GM21619 (cell line): ENCODE measurements at regions not wholly inside any gene's neighbourhood (a gene's known extent, or its start where the extent isn't known, plus 50 kb on each side); places are given as distances from the start of the nearest gene placed in this dataset.
"Not testable (repeated sequence)": the region's sequence is repeated elsewhere in the genome, so short reads cannot be mapped to it uniquely, and the experiment has no call there.

ENCODE experiments used
- ATAC-seq: cut with Tn5 transposase; IDR thresholded peaks from one replicate; pipeline ENCODE4 v1.9.1; 2021; ENCODE audit not compliant: unreplicated experiment

DNA sequence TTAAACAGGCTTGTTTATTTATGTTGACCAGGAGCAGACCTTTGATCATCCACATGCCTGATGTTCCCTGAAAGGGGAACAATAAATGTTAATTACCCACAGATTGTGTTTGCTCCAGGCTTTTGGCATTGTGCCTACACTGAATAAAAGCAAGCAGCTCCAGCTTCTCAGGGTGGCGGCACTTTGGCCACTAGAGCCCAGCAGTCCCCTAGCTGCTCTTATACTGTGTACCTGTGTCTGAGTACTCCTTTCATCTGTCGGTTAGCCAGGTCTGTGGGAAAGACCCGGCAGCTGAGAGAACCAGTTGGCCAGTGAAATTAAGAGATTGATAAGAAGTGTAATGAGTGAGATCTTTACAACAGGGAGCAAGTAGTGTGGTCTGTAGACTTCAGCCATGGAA is 254.8 kb upstream of the FTMT start:
- ATAC-seq, result no peak

DNA sequence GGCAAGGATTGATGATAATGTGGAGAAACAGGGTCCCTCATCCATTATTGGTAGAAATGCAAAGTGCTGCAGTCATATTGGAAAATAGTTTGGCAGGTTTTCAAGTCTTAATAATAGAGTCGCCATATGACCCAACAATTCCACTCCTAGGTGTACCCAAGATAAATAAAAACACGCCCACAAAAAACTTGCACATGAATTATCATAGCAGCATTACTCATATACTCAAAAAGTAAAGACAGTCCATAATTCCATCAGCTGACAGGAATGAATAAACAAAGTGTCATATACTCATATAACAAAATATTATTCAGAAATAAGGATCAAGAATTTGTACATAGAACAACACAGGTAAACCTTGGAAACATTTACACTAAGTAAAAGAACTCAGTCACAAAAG is 242.9 kb upstream of the FTMT start:
- ATAC-seq, result no peak

DNA sequence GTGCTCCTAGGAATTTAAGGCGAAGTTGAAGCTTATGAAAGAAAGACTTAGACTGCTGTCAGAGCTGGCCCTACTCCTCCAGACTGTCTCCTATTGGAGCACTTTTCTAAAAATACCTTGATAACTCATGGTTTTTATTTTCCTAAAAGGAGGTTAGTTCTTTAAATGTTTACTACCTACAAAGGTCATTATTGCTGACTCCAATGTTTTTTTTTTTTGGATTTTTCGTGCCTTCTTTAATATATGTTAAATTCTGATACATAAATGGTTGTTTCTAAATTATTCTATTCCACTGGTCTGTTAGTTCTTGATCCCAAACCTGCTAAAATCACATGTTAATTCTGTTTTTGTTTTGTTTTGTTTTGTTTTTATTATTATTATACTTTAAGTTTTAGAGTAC is 227.6 kb upstream of the FTMT start:
- ATAC-seq, result no peak

DNA sequence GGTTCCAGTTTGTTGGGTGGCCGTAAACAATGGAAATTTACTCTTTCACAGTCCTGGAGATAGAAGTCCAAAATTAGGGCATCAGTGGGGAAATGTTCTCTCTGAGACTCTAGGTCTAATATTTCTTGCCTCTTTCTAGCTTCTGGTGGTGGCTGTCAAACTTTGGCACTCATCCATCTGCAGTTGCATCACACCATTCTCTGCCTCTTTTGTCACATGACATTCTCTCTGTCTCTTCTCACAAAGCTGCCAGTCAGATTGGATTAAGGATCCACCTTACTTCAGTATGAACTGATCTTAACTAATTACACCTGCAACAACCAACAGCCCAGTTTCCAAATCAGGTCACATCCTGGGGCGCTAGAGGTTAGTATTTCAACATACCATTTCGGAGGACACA is 222.9 kb upstream of the FTMT start:
- no peak for ATAC-seq

DNA sequence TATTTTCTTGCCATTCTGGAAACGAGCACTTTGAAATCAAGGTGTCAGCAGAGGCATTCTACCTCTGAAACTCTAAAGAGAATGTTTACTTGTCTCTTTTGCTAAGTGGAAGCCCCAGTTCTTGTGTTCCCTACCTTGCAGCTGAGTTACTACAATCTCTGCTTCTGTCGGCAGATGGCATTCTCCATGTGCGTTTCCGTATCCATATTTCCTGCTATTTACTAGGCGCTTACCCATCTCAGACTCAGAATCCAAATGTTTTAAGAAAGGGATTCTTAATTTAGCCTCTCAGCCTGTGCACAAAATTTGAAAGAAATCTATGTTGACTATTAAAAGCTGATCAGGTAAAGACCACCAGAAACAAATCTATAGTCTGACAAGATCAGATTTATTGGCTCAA is 221.3 kb upstream of the FTMT start:
- no peak for ATAC-seq

DNA sequence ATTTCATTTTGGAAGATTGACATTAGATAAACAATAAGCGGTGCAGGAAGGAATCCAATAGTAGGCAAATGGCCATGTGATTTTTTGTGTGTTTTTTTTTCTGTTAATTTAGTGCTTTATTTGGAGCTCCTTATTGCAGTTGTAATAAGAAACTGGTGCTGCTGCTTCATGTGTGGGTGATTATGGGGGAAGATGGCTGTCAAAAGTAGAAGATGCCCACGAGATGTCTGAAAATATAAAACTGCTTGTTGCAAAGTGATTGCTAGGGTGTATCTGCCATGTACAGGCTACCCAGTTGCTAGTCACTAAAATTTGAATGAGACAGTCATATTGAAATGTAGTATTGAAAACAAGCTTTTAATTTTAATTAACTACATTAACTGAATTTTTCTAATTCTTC is 216.7 kb upstream of the FTMT start:
- no peak for ATAC-seq

DNA sequence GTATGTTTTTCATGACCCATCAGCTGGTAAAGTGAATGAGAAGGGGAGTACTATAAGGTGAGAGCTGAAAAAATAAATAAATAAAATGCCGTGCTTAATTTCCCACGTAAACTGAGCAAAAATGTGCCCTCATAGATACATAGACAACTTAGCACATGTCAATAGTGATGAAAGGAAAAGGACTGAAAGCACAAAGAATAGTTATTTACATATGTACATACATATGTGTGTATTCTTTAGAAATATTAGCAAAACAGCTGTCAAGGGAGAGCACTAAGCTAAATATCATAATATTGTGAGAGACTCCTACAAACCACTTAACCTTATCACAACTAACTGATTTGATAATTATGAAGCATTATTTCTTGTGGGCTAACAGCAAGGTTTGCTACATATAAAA is 213.6 kb upstream of the FTMT start:
- ATAC-seq, result no peak

DNA sequence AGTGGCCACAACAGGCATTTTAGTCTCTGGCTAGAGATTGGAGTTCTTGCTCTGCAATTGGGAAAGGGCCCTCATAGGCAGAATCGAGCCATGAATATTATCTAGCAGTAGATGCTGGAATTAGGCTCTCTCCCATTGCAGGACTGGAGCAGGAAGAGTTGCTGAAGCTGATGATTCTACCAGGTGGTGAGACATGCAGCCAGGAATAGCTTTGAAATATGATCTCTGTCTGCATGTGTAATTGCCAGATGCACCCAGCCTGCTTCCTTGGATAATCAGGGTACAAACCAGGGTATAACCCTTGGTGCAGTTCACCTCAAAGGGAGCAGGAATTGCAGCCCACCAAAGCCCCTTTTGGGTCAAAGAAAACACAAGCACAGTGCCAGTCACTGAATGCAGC is 211.4 kb upstream of the FTMT start:
- ATAC-seq, result no peak

DNA sequence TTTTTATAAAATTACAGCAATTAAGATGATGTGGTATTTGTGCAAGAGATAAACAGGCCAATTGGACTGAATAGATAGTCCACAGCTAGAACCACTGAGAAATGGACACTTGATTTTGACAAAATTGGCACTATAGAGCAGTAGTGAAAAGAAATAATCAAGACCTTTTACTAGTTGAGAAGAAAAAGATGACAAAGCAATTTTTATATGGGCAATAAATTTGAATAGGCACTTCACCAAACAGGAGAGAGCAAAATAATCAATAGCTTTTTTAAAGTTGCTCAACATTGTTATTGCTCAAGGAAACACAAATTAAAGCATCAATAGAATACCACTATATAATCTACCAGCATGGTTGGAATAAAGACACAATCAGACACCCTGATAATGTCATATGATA is 193.5 kb upstream of the FTMT start:
- ATAC-seq, result no peak

DNA sequence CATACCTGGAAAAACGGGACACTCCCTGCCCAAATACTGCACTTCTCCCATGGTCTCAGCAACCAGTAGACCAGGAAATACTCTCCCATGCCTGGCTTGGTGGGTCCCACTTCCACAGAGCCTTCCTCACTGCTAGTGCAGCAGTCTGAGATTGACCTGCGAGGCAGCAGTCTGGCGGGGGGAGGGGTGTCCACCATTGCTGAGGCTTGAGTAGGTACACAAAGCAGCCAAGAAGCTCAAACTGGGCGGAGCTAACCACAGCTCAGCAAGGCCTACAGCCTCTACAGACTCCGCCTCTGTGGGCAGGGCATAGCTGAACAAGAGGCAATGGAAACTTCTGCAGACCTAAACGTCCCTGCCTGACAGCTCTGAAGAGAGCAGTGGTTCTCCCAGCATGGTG is 191.5 kb upstream of the FTMT start:
- no peak for ATAC-seq

DNA sequence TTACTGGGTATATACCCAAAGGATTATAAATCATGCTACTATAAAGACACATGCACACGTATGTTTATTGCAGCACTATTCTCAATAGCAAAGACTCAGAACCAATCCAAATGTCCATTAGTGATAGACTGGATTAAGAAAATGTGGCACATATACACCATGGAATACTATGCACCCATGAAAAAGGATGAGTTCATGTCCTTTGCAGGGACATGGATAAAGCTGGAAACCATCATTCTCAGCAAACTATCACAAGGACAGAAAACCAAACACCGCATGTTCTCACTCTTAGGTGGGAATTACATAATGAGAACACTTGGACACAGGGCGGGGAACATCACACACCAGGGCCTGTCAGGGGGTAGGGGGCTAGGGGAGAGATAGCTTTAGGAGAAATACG is 186.1 kb upstream of the FTMT start:
- ATAC-seq, result not testable (repeated sequence)

DNA sequence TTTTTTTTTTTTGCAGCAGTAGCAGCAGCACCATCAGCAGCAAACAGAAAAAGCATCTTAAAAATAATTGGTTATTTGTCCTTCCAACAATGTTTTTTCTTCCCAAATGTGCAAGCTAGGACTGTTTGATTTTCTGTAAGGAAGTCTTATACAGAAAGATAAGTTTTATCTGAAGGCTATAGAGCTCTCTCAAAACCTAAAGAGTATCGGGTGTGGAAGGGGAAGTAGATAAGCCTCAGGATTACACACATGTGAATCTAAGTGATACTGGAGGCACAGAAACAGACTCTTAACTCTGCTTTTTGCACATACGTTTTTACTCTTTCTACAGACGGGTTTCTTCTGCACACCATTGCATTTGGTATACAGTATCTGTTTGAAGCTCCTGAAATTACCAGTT is 184.4 kb upstream of the FTMT start:
- ATAC-seq, result no peak

DNA sequence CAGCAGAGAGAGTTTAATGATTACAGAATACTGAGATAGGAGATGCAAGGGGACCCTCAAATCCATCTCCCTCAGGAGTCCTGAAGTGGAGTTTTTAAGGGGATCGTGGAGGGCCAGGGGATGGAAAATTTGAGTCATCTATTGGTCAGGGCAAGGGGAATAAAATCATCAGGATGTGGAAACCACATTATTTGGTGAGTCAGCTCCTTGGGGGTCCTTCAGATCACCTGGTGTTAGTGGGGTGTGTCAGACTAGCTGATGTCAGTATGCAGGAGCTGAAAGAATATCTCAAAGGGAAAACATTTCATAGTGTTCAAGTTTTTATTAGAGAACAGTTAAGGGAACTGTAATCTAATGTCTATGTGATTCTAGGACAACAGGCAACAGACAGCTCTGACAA is 183.0 kb upstream of the FTMT start:
- no peak for ATAC-seq

DNA sequence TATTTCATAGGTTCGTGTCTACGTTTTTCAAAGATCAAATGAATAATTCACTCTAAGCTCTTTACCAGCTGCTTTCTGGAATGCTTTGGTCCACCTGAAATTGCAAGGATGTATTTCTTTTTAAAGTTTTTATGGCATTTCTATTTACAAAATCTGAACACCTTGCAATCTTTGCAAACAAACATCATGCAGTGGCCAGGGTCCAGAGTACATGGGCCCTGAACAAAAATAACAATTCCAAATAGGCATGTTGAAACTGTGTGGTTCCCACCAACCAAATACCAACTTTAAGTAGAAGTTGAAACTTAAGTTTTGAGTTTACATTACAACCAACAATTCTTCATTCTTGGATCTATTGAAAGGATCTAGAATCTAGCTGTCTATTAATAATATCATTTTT is 180.1 kb upstream of the FTMT start:
- ATAC-seq, result no peak

DNA sequence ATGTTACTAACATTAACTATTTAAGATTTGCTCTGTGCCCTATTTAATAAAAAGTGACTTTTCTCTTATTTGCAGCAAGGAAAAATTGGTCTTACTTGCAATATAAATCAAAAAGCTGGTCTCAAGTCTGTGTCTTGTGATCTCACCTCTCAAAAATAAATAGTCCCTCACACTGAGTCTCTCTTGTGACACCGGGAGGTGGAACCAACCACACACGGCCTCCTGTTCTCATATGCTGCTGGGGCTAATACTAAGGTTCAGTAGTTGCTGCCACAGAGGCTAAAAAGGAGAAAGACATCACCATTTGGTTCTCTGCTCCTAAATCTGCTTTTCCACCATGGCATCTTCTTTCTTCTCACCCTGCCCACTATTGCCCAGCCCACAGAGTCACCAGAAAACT is 175.8 kb upstream of the FTMT start:
- no peak for ATAC-seq

DNA sequence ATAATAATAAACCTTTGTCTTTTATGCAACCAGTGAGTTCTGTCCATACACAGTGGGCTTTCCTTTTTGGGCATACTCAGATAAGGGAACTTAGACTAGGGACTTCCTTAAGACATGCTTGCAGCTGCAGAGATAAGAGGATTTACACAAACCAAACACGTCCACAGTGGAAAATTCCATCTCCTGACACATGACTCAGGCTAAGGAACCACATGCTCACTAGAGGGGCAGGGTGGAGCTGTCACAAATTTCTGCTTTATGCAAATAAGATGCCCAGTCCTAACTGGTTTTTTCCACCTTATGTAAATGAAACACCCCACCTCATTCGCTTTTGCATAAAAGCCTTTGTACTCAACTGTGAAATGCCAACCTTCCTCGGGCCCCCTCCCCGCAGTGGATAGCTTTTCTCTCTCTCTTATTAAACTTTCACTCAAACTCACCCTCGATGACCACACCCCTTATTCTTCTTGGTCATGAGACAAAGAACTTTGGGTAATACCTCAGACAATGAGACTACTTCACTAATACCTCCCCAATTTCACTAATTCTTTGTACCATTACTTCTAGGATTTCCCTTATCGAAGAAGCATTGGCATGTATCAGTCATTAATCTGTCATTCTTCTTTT is 170.3 kb upstream of the FTMT start:
- ATAC-seq, result no peak

DNA sequence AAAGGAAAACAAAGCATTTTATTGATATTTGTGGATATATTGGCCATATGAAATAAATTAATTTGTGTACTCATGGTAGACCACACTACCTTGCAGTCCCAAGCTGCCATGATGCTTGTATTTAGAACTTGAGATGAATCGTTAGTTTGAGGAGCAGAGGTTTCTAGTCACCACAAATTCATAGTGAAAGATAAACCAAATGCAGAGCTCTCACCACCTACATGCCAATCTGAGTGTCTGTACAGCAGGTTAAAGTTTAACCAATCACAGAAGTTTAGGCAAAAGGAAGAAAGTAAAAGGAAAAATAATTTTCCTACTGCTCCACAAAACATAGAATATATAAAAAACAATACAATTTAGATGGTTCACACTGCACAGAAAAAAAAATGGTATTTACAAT is 163.6 kb upstream of the FTMT start:
- no peak for ATAC-seq

DNA sequence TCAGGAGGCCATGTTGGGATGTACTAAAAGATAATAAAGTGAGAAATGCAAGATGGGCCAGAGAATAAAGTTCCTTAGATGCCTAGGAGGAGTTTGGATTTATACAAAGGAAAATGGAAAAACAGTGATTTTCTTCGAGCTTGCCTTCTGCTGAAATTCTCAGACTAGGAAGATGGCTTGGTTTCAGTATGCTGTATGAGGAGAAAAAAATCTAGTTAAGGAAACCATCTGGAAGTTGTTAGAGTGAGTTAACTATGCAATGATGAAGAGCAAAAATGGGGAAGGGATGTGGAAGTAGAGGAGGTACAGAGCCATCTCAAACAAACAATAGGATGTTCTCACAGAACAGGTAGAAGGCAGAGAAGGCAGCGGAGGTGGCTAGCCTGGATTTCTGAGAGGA is 162.9 kb upstream of the FTMT start:
- no peak for ATAC-seq

DNA sequence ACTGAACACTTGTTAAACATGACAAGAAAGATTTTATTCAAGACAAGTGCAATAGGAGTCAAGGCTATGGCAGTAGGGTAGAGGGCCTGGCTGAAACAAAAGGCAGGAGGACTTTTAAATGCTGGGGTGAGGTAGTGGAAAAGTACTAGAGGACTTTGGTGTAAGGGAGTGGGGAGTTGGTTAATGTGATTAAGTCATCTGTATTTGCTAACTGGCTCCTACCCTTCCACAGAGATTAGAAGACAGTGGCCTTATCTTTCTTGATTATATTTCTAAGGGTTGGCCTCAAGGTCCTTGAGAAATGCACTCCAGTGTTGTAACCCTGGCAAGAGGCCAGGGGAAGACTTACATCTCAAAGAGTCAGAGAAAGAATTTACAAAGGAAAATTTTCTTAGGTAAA is 160.2 kb upstream of the FTMT start:
- ATAC-seq, result no peak

DNA sequence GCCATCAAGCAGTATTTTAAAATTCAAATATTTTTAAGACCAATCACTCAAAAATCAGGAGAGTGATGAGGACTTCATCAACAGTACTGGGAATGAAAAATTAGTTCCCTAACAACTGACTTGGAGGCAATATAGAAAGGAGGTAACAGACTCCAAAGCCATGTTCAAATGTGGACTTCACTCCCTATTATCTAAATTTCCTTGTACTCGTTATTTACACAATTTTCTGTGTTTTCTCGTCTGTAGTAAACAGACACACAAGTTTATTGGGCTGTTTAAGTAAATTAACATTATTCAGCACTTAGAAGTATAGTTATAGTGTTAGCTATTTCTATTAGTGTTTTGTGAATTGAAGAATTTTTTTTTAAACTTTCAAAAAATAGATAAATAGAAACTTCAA is 159.5 kb upstream of the FTMT start:
- ATAC-seq, result no peak

DNA sequence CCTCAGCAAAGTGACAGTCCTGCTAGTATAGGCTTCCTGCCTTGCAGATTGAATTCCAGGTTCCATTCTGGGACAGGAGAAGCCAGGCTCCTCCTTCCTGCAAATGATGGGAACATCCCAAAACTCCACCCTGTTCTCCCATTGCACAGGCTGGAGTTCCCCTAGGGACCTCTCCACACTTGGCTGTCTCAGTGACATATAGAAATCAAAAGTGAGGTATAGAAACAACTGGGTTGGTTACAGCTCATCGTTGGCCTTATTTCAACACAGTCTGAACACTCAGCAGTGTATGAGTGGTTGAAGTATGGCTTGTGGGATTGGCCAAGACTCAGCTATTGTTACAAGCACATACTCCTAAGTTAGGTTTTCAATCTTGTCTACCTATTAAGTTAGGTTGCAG is 157.8 kb upstream of the FTMT start:
- no peak for ATAC-seq

DNA sequence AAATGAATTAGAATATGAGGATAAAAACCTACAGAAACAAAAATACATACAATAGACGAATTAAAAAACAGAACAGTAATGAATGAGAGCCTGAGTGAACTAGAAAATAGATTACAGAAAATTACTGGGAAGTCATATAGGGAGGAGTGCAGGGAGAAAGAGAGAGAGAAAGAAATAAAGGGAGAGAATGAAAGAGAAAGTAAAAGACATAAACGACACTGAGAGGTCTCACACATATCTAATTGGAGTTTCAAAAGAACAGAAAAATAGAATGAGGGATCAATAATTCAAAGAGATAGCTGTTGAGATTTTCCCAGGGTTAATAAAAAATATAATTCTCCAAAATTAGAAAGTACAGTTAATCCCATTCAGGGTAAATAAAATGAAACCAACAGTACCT is 156.4 kb upstream of the FTMT start:
- no peak for ATAC-seq

DNA sequence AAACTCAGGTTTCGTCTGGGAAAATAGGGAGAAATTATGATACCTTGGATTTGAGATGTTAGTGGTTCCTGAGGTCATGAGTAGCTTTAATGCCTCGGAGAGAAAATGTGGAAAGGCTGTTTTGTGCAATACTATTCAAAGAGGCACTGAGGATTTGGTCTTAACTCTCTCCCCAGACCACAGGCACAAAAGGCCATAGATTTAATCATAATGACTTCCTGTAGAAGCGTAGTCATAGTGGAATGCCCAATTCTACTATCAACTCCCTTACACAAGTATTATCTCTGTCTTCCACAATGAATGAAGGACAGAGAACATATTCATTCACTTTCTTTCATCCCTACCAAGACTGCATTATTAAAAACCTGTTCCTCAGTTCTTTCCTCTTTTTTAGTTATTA is 153.0 kb upstream of the FTMT start:
- no peak for ATAC-seq

DNA sequence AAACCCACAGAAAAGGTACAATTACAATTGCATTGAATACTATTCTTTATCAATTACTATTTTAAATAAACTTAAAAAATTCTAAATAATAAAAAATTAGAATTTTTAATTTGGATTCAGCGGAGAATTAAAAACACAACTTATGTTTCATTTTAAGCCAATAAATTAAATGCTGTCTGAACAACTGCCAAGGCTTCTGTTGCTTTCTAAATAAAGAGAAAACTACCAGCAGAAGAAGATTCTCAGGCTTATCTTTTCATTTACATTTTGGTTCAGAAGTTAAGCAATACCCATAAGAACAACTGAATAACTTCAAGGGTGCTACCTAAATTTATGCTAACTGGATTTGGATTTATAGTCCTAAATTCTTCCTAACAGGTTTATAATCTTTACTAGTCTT is 150.0 kb upstream of the FTMT start:
- ATAC-seq, result no peak
